BLaER1 treated with 17β-estradiol and CSF1 and Interleukin-3, amounts not matched to agents 10 nM and 100 nM (cell line): ENCODE measurements at regions not wholly inside any gene's neighbourhood (a gene's known extent, or its start where the extent isn't known, plus 50 kb on each side); places are given as distances from the start of the nearest gene placed in this dataset.

Source experiments
- H3K27ac ChIP-seq, 11 experiments: shearing (Covaris generic); formaldehyde crosslinking; 2 replicates each; pipeline ENCODE4 v1.8.1; 2022
- H3K27me3 ChIP-seq, 11 experiments: shearing (Covaris generic); formaldehyde crosslinking; 2 replicates each; pipeline ENCODE4 v1.8.1; 2022
- H3K36me3 ChIP-seq, 11 experiments: shearing (Covaris generic); formaldehyde crosslinking; 2 replicates each; pipeline ENCODE4 v1.8.1; 2022
- H3K4me1 ChIP-seq, 10 experiments: shearing (Covaris generic); formaldehyde crosslinking; 2 replicates each; pipeline ENCODE4 v1.8.1; 2022
- H3K4me2 ChIP-seq, 11 experiments: shearing (Covaris generic); formaldehyde crosslinking; 2 replicates each; pipeline ENCODE4 v1.8.1; 2022
- H3K4me3 ChIP-seq, 10 experiments: shearing (Covaris generic); formaldehyde crosslinking; 2 replicates each; pipeline ENCODE4 v1.8.1; 2022
- H3K9ac ChIP-seq, 11 experiments: shearing (Covaris generic); formaldehyde crosslinking; 2 replicates each; pipeline ENCODE4 v1.8.1; 2022
- H3K9me3 ChIP-seq, 11 experiments: shearing (Covaris generic); formaldehyde crosslinking; replicated peaks in 1 of 11; 2 replicates each; pipeline ENCODE4 v1.8.1; 2022
- H4K20me1 ChIP-seq, 11 experiments: shearing (Covaris generic); formaldehyde crosslinking; 2 replicates each; pipeline ENCODE4 v1.8.1; 2022
- Cebpa-rat ChIP-seq, 11 experiments: shearing (Covaris generic); IDR thresholded peaks; 2 replicates each; pipeline ENCODE4 v1.8.1; 2022

- Histone ChIP-seq H3K9me3 (no peaks in the 10 kb centered on the region), H4K20me1 (no peaks in the 10 kb centered on the region), H3K9ac (no peak overlapping the region), H3K27me3 (no peaks in the 10 kb centered on the region), H3K4me3 (no peak overlapping the region), H3K36me3 (no peaks in the 10 kb centered on the region), H3K4me2 (no peak overlapping the region), H3K4me1 (no peaks in the 10 kb centered on the region), H3K27ac (no peak overlapping the region)
- TF ChIP-seq Cebpa-rat (IDR thresholded peaks at IDR 0.05), result no peak
Observed at GRCh38 chr4:10205223-10205622, 88.6 kb upstream of the WDR1 start.

- H3K4me2 ChIP-seq, result no peak overlapping the region
- H3K9ac ChIP-seq, result no peak overlapping the region
Observed at GRCh38 chr4:10204401-10205058, 87.9 kb upstream of the WDR1 start.

GRCh38 chr4:10203851-10204250 is 87.3 kb upstream of the WDR1 start:
- Histone ChIP-seq H3K36me3 (no peaks in the 10 kb centered on the region), H3K4me2 (no peak overlapping the region), H3K9ac (no peak overlapping the region), H3K9me3 (no peaks in the 10 kb centered on the region), H4K20me1 (no peaks in the 10 kb centered on the region), H3K27me3 (no peaks in the 10 kb centered on the region), H3K27ac (no peak overlapping the region), H3K4me1 (no peaks in the 10 kb centered on the region), H3K4me3 (no peak overlapping the region)
- TF ChIP-seq Cebpa-rat (IDR thresholded peaks at IDR 0.05), result no peak

More at GRCh38 chr4:10204401-10205058, 87.9 kb upstream of the WDR1 start:
- H3K27ac ChIP-seq, result no peak overlapping the region
- H3K36me3 ChIP-seq, result no peaks in the 10 kb centered on the region
- H3K9me3 ChIP-seq, result no peaks in the 10 kb centered on the region
- no peaks in the 10 kb centered on the region for H3K4me1 ChIP-seq
- H4K20me1 ChIP-seq, result no peaks in the 10 kb centered on the region
- no peak for TF ChIP-seq Cebpa-rat (IDR thresholded peaks at IDR 0.05)
- no peak overlapping the region for H3K4me3 ChIP-seq
- no peaks in the 10 kb centered on the region for H3K27me3 ChIP-seq

GRCh38 chr4:10201381-10202223 is 85.0 kb upstream of the WDR1 start:
- Histone ChIP-seq H3K4me2 (no peak overlapping the region), H3K36me3 (no peaks in the 10 kb centered on the region), H3K9me3 (no peaks in the 10 kb centered on the region), H3K4me3 (no peak overlapping the region), H3K4me1 (no peaks in the 10 kb centered on the region), H3K27me3 (no peaks in the 10 kb centered on the region), H3K27ac (no peak overlapping the region), H3K9ac (no peak overlapping the region), H4K20me1 (no peaks in the 10 kb centered on the region)
- no peak for TF ChIP-seq Cebpa-rat (IDR thresholded peaks at IDR 0.05)

GRCh38 chr4:10200869-10201268 is 84.3 kb upstream of the WDR1 start:
- Histone ChIP-seq H3K4me2 (no peak overlapping the region), H3K9ac (no peak overlapping the region), H3K27ac (no peak overlapping the region), H3K9me3 (no peaks in the 10 kb centered on the region; a peak in 1 of 22 replicates), H3K27me3 (no peaks in the 10 kb centered on the region), H3K4me1 (no peaks in the 10 kb centered on the region), H3K4me3 (no peak overlapping the region), H3K36me3 (no peaks in the 10 kb centered on the region), H4K20me1 (no peaks in the 10 kb centered on the region)
- TF ChIP-seq Cebpa-rat (IDR thresholded peaks at IDR 0.05), result no peak

GRCh38 chr4:10198365-10198764 is 81.8 kb upstream of the WDR1 start:
- no peak overlapping the region for H3K9ac ChIP-seq
- no peak overlapping the region for H3K4me3 ChIP-seq
- H3K9me3 ChIP-seq, result no peaks in the 10 kb centered on the region; a peak in 1 of 22 replicates
- no peaks in the 10 kb centered on the region for H3K4me1 ChIP-seq
- TF ChIP-seq Cebpa-rat (IDR thresholded peaks at IDR 0.05), result no peak
- H3K4me2 ChIP-seq, result no peak overlapping the region
- no peaks in the 10 kb centered on the region for H3K27me3 ChIP-seq
- no peaks in the 10 kb centered on the region for H3K36me3 ChIP-seq
- H4K20me1 ChIP-seq, result no peaks in the 10 kb centered on the region
- H3K27ac ChIP-seq, result no peak overlapping the region

GRCh38 chr4:10197952-10198351 is 81.4 kb upstream of the WDR1 start:
- H3K36me3 ChIP-seq, result no peaks in the 10 kb centered on the region
- H3K27me3 ChIP-seq, result no peaks in the 10 kb centered on the region
- no peak overlapping the region for H3K27ac ChIP-seq
- no peaks in the 10 kb centered on the region; a peak in 1 of 22 replicates for H3K9me3 ChIP-seq
- no peak overlapping the region for H3K4me2 ChIP-seq
- no peaks in the 10 kb centered on the region for H4K20me1 ChIP-seq
- H3K4me1 ChIP-seq, result no peaks in the 10 kb centered on the region
- TF ChIP-seq Cebpa-rat (IDR thresholded peaks at IDR 0.05), result no peak
- no peak overlapping the region for H3K4me3 ChIP-seq
- H3K9ac ChIP-seq, result no peak overlapping the region

GRCh38 chr4:10196191-10196590 is 79.6 kb upstream of the WDR1 start:
- no peaks in the 10 kb centered on the region; a peak in 1 of 22 replicates for H3K9me3 ChIP-seq
- TF ChIP-seq Cebpa-rat (IDR thresholded peaks at IDR 0.05), result no peak
- no peaks in the 10 kb centered on the region for H3K36me3 ChIP-seq
- H4K20me1 ChIP-seq, result no peaks in the 10 kb centered on the region
- H3K27ac ChIP-seq, result no peak overlapping the region
- H3K27me3 ChIP-seq, result no peaks in the 10 kb centered on the region
- H3K9ac ChIP-seq, result no peak overlapping the region
- H3K4me2 ChIP-seq, result no peak overlapping the region
- H3K4me3 ChIP-seq, result no peak overlapping the region
- H3K4me1 ChIP-seq, result peaks cover 0 to 6% (median 0%) of the 10 kb centered on the region in 10 experiments; a peak in 3 of 20 replicates

- no peaks in the 10 kb centered on the region; a peak in 1 of 22 replicates for H3K9me3 ChIP-seq
- no peak overlapping the region for H3K4me3 ChIP-seq
- no peak overlapping the region for H3K9ac ChIP-seq
- no peaks in the 10 kb centered on the region for H4K20me1 ChIP-seq
- no peaks in the 10 kb centered on the region for H3K36me3 ChIP-seq
- peak overlapping the region in 3 of 11 experiments; percentile 11 to 51 (median 29); a peak in 3 of 22 replicates for H3K4me2 ChIP-seq
- H3K27ac ChIP-seq, result no peak overlapping the region
- no peaks in the 10 kb centered on the region for H3K27me3 ChIP-seq
- no peak for TF ChIP-seq Cebpa-rat (IDR thresholded peaks at IDR 0.05)
- peaks cover 0 to 6% (median 0%) of the 10 kb centered on the region in 10 experiments; a peak in 3 of 20 replicates for H3K4me1 ChIP-seq
Observed at GRCh38 chr4:10192331-10192730, 75.7 kb upstream of the WDR1 start.
